Suprapubic skin (tissue), 4 donors: ENCODE measurements at regions not wholly inside any gene's neighbourhood (a gene's known extent, or its start where the extent isn't known, plus 50 kb on each side); places are given as distances from the start of the nearest gene placed in this dataset.

Source experiments
- EP300 ChIP-seq: sonication (generic); formaldehyde crosslinking; IDR thresholded peaks from one replicate; pipeline ENCODE4 v1.6.1; 2017; ENCODE audit warnings: antibody characterized with exemption
- POLR2A ChIP-seq, 2 donors: fragments of 450-650 bp; IDR thresholded peaks; one replicate each; pipeline ENCODE4 v1.6.1; 2017; ENCODE audit warnings: antibody characterized with exemption in 2 of 2, mild to moderate bottlenecking in 2 of 2, moderate library complexity in 2 of 2
- POLR2AphosphoS5 ChIP-seq, 3 donors: sonication (generic); formaldehyde crosslinking; IDR thresholded peaks; one replicate each; pipeline ENCODE4 v1.6.1; 2017; ENCODE audit warnings: antibody characterized with exemption in 3 of 3
- TF ChIP-seq, protein P1 (sequence below), 2 donors: fragments of 200-600 bp in 1 of 2; fragments of 450-650 bp in 1 of 2; sonication (generic) in 1 of 2; IDR thresholded peaks; one replicate each; pipeline ENCODE4 v1.5.1; 2016 to 2019; ENCODE audit warnings: antibody characterized with exemption in 2 of 2, mild to moderate bottlenecking in 1 of 2, moderate library complexity in 1 of 2

DNA sequence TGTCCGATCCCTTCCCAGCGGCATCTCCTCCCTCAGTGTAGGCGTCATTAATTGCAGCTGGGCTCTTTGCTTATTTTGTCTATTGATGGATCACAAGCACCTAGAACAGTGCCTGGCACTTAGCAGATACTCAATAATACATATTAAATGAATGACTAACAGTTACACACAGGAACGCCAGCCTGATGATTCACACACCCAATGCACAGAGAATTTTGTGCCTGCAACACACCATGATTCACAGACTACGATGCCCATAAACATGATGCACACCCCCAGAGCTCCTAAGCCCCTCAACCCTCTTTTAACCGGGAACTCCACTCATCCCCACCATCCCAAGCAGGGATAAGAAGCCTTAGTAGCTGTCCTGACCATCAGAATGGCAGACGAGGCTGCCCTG is 66.6 kb upstream of the TMEM97 start:
- TF ChIP-seq, protein P1, sequence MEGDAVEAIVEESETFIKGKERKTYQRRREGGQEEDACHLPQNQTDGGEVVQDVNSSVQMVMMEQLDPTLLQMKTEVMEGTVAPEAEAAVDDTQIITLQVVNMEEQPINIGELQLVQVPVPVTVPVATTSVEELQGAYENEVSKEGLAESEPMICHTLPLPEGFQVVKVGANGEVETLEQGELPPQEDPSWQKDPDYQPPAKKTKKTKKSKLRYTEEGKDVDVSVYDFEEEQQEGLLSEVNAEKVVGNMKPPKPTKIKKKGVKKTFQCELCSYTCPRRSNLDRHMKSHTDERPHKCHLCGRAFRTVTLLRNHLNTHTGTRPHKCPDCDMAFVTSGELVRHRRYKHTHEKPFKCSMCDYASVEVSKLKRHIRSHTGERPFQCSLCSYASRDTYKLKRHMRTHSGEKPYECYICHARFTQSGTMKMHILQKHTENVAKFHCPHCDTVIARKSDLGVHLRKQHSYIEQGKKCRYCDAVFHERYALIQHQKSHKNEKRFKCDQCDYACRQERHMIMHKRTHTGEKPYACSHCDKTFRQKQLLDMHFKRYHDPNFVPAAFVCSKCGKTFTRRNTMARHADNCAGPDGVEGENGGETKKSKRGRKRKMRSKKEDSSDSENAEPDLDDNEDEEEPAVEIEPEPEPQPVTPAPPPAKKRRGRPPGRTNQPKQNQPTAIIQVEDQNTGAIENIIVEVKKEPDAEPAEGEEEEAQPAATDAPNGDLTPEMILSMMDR (IDR thresholded peaks at IDR 0.05) = no peak
- no peak for TF ChIP-seq POLR2A (IDR thresholded peaks at IDR 0.05)
- no peak for TF ChIP-seq POLR2AphosphoS5 (IDR thresholded peaks at IDR 0.05)
- no peak for TF ChIP-seq EP300
